ENCODE measurements at regions not wholly inside any gene's neighbourhood (a gene's known extent, or its start where the extent isn't known, plus 50 kb on each side); places are given as distances from the start of the nearest gene placed in this dataset.

DNA sequence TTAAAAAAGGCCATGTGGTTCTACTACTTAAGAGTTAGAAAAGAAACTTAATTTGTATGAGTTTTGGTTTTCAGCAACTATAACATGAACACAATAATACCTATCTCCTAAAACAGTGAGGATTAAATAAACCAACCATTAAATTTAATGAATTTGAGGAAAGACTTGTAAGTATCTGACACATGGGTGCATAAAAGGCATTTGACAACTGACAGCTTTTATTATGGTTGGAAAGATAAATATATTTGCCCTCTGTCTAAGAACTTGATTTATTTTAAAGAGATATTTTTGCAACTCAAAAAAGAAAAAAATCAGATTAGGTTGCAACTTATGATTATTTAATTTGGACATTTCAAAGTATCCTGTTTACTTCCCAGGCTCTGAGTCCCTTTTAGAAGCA is 217.9 kb upstream of the EEA1 start:
- DNase-seq (ENCODE audit: low spot score) (no peak), ATAC-seq (ENCODE audit: low read depth) (no peak)
- Histone ChIP-seq H3K27ac (ENCODE audit: poor library complexity, severe bottlenecking) (no peak overlapping the region), H3K9me3 (ENCODE audit: severe bottlenecking) (no peaks in the 10 kb centered on the region), H3K27me3 (ENCODE audit: insufficient read depth, poor library complexity, severe bottlenecking) (no peaks in the 10 kb centered on the region), H3K4me1 (ENCODE audit: insufficient read depth, poor library complexity, severe bottlenecking) (peaks cover 26% of the 10 kb centered on the region), H3K36me3 (ENCODE audit: low read depth) (no peaks in the 10 kb centered on the region), H3K4me3 (ENCODE audit: severe bottlenecking) (no peak overlapping the region)
- TF ChIP-seq, protein P1, sequence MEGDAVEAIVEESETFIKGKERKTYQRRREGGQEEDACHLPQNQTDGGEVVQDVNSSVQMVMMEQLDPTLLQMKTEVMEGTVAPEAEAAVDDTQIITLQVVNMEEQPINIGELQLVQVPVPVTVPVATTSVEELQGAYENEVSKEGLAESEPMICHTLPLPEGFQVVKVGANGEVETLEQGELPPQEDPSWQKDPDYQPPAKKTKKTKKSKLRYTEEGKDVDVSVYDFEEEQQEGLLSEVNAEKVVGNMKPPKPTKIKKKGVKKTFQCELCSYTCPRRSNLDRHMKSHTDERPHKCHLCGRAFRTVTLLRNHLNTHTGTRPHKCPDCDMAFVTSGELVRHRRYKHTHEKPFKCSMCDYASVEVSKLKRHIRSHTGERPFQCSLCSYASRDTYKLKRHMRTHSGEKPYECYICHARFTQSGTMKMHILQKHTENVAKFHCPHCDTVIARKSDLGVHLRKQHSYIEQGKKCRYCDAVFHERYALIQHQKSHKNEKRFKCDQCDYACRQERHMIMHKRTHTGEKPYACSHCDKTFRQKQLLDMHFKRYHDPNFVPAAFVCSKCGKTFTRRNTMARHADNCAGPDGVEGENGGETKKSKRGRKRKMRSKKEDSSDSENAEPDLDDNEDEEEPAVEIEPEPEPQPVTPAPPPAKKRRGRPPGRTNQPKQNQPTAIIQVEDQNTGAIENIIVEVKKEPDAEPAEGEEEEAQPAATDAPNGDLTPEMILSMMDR (IDR thresholded peaks at IDR 0.05; ENCODE audit: poor library complexity, severe bottlenecking) = no peak

DNA sequence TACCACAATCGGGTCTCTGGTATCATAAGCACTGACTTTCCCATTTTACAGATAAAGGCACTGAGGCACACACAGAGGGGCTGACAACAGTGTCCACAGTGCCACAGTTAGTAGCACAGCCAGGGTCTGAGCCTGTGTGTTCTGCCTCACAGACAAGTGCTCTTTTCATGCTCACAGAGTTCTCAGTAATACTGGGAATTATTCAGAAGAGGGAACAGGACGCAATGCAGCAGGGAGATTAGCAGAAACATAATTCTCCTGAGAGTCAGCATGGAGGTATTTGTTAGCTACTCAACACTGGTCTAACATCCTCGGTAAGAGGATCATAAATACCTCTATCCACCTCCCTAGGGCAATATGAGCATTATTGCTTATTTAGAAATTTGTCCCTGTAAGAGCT is 219.3 kb upstream of the EEA1 start:
- H3K27me3 ChIP-seq (ENCODE audit: insufficient read depth, poor library complexity, severe bottlenecking) = no peaks in the 10 kb centered on the region
- ATAC-seq (ENCODE audit: low read depth) = no peak

DNA sequence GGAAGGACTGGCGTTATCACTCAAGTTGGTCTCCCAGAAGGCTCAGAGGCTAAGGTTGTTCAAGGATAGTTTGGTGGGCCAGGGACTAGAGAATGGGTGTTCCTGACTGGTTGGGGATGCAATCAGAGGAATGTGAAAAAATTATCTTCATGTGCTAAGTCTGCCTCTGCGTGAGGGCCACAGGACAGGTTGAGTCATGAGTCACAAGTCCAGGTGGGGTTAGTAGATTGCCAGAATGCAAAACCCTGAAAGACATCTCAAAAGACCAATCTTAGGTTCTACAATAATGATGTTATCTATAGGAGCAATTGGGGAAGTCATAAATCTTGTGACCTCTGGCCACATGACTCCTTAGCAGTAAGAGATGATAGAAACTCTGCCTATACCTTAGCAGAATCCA is 220.1 kb upstream of the EEA1 start:
- Histone ChIP-seq H3K4me3 (ENCODE audit: severe bottlenecking) (no peak overlapping the region), H3K27me3 (ENCODE audit: insufficient read depth, poor library complexity, severe bottlenecking) (no peaks in the 10 kb centered on the region), H3K27ac (ENCODE audit: poor library complexity, severe bottlenecking) (no peak overlapping the region), H3K36me3 (ENCODE audit: low read depth) (no peaks in the 10 kb centered on the region), H3K9me3 (ENCODE audit: severe bottlenecking) (no peaks in the 10 kb centered on the region), H3K4me1 (ENCODE audit: insufficient read depth, poor library complexity, severe bottlenecking) (peaks cover 23% of the 10 kb centered on the region)
- TF ChIP-seq, protein P1 (IDR thresholded peaks at IDR 0.05; ENCODE audit: poor library complexity, severe bottlenecking) = no peak
- ATAC-seq (ENCODE audit: low read depth) (no peak), DNase-seq (ENCODE audit: low spot score) (no peak)

More for the DNA sequence above, 219.3 kb upstream of the EEA1 start:
- no peaks in the 10 kb centered on the region for H3K9me3 ChIP-seq (ENCODE audit: severe bottlenecking)
- H3K27ac ChIP-seq (ENCODE audit: poor library complexity, severe bottlenecking) = no peak overlapping the region
- H3K4me3 ChIP-seq (ENCODE audit: severe bottlenecking) = no peak overlapping the region
- no peak for DNase-seq (ENCODE audit: low spot score)
- TF ChIP-seq, protein P1 (IDR thresholded peaks at IDR 0.05; ENCODE audit: poor library complexity, severe bottlenecking) = no peak
- no peaks in the 10 kb centered on the region for H3K36me3 ChIP-seq (ENCODE audit: low read depth)
- H3K4me1 ChIP-seq (ENCODE audit: insufficient read depth, poor library complexity, severe bottlenecking) = peaks cover 26% of the 10 kb centered on the region

DNA sequence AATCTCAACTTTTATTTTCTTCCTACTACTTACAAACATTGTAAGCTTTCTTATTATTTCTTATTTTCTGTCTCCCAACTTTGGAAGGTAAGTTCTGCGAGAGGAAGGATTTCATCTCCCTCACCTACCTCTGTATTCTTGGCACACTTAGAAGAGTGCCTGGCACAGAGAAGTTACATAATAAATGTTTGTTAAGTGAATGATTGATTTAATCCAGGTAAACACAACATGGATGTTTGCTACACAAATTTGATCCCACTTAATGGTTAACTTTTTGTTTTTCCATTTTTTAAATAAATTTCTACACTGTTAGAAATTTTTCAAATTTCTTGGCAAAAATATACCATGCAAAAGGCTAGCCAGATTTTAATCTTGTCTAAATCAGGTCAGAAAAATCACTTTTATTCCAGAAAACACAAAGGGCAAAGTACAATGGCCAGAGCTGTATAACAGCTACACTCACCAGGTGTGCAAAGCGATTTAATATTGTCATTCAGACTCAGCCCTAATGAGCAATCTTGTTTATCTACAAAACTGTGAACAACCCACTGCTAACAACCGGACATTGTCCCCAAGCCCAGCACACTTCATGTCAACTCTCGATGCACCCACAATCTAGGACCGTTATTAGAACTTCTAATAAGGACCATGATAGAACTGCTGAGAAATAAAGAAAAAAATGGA is 222.1 kb upstream of the EEA1 start:
- DNase-seq (ENCODE audit: low spot score) (no peak), ATAC-seq (ENCODE audit: low read depth) (no peak)
- H3K9me3 ChIP-seq (ENCODE audit: severe bottlenecking) = no peaks in the 10 kb centered on the region

DNA sequence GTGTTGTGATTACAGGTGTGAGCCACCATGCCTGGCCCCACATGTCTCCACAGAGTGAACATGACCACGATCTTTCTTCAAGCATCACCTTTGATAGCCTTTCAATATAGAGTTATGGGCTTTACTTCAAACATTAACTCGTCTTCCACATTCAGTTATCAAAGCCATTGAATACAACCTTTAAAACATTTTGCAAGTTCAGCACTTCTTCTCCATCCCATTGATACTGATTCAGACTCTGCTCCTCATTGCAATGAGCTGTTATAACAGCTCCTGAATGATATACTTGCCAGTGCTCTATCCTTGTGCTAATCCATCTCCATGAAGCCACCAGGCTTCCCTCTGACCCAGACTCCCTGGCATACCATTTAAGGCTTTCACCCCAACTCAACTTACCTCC is 223.5 kb upstream of the EEA1 start:
- H3K36me3 ChIP-seq (ENCODE audit: low read depth) = no peaks in the 10 kb centered on the region

More for the DNA sequence above, 222.1 kb upstream of the EEA1 start:
- H3K4me3 ChIP-seq (ENCODE audit: severe bottlenecking) = no peak overlapping the region
- H3K36me3 ChIP-seq (ENCODE audit: low read depth) = no peaks in the 10 kb centered on the region
- no peaks in the 10 kb centered on the region for H3K27me3 ChIP-seq (ENCODE audit: insufficient read depth, poor library complexity, severe bottlenecking)
- no peak overlapping the region for H3K27ac ChIP-seq (ENCODE audit: poor library complexity, severe bottlenecking)
- H3K4me1 ChIP-seq (ENCODE audit: insufficient read depth, poor library complexity, severe bottlenecking) = peaks cover 5% of the 10 kb centered on the region
- TF ChIP-seq, protein P1 (IDR thresholded peaks at IDR 0.05; ENCODE audit: poor library complexity, severe bottlenecking) = no peak

More for the DNA sequence above, 223.5 kb upstream of the EEA1 start:
- ATAC-seq (ENCODE audit: low read depth) = no peak
- H3K27ac ChIP-seq (ENCODE audit: poor library complexity, severe bottlenecking) = no peak overlapping the region
- no peaks in the 10 kb centered on the region for H3K9me3 ChIP-seq (ENCODE audit: severe bottlenecking)
- no peaks in the 10 kb centered on the region for H3K4me1 ChIP-seq (ENCODE audit: insufficient read depth, poor library complexity, severe bottlenecking)
- TF ChIP-seq, protein P1 (IDR thresholded peaks at IDR 0.05; ENCODE audit: poor library complexity, severe bottlenecking) = no peak
- H3K27me3 ChIP-seq (ENCODE audit: insufficient read depth, poor library complexity, severe bottlenecking) = no peaks in the 10 kb centered on the region
- DNase-seq (ENCODE audit: low spot score) = no peak
- H3K4me3 ChIP-seq (ENCODE audit: severe bottlenecking) = no peak overlapping the region
